Brain microvascular endothelial cell (primary cell): ENCODE measurements at regions not wholly inside any gene's neighbourhood (a gene's known extent, or its start where the extent isn't known, plus 50 kb on each side); places are given as distances from the start of the nearest gene placed in this dataset.

Experiments
- DNase-seq: peaks from one replicate; pipeline ENCODE4 v3.0.0-alpha.2; 2020
- H3K27ac ChIP-seq: fragments of 250-450 bp; sonication (Bioruptor Pico); 2 replicates; pipeline ENCODE4 v1.5.1; 2020; ENCODE audit warnings: mild to moderate bottlenecking, moderate library complexity
- H3K27me3 ChIP-seq: fragments of 250-450 bp; sonication (Bioruptor Pico); replicated peaks from 2 replicates; pipeline ENCODE4 v1.5.1; 2020; ENCODE audit warnings: mild to moderate bottlenecking
- H3K36me3 ChIP-seq: fragments of 250-450 bp; sonication (Bioruptor Pico); replicated peaks from 2 replicates; pipeline ENCODE4 v1.5.1; 2020; ENCODE audit warnings: mild to moderate bottlenecking
- H3K4me3 ChIP-seq: 2 replicates; pipeline ENCODE4 v1.5.1; 2011; ENCODE audit warnings: low read depth, mild to moderate bottlenecking, control low read depth, low read length, moderate library complexity
- in situ Hi-C: cut with HindIII; loops from 2 replicates; pipeline ENCODE4 v1.10.0; 2017; ENCODE audit warnings: low sequenced_read_pairs, low pct_ligation_motif_present
- TF ChIP-seq, protein P1 (sequence below): IDR thresholded peaks from 2 replicates; pipeline ENCODE4 v1.5.1; 2011; ENCODE audit warnings: low read depth, mild to moderate bottlenecking, moderate library complexity, low read length, control low read depth, inconsistent platforms; ENCODE audit errors: missing control alignments

DNA sequence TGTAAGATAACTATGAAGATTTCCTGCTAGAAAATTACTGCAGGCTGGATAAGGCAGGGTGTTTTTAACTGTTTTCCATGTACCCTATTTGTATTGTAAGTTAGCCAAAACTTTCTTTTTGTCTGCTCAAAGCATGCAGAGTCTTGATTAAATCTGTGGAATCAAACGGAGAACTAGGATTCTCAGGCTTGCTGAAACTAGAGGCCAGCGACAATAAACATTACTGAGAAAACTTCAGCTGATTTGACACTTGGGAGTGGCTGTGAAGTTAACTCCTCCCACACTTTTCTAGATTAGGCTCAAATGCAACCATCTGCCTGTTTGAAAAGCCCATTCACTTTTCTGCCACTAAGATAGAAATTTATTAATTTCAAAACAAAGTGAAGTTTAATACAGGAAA is 153.2 kb upstream of the FRMD4B start:
- Histone ChIP-seq H3K27me3 (peaks cover 30% of the 10 kb centered on the region), H3K4me3 (no peak overlapping the region), H3K36me3 (no peaks in the 10 kb centered on the region), H3K27ac (no peak overlapping the region)
- DNase-seq = no peak
- in situ Hi-C loops = no loop called here
- TF ChIP-seq, protein P1, sequence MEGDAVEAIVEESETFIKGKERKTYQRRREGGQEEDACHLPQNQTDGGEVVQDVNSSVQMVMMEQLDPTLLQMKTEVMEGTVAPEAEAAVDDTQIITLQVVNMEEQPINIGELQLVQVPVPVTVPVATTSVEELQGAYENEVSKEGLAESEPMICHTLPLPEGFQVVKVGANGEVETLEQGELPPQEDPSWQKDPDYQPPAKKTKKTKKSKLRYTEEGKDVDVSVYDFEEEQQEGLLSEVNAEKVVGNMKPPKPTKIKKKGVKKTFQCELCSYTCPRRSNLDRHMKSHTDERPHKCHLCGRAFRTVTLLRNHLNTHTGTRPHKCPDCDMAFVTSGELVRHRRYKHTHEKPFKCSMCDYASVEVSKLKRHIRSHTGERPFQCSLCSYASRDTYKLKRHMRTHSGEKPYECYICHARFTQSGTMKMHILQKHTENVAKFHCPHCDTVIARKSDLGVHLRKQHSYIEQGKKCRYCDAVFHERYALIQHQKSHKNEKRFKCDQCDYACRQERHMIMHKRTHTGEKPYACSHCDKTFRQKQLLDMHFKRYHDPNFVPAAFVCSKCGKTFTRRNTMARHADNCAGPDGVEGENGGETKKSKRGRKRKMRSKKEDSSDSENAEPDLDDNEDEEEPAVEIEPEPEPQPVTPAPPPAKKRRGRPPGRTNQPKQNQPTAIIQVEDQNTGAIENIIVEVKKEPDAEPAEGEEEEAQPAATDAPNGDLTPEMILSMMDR = no peak

DNA sequence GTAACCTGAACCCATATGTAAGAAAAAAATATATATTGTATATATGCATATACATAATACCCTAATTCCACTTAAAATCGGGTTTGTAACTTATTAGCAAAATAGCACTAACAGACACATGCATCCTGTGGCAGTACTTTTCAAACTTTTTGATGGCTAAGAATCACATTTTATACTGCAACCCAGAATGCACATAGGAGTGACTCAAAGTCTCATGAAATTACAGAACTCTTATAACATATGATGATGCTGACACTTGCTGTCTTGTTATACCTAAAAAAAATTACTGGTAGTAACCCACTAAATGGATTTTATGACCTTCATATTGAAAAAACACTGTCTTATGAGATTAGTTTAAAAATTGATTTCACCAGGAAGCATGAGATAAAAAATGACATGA is 152.4 kb upstream of the FRMD4B start:
- TF ChIP-seq, protein P1 = no peak
- H3K27ac ChIP-seq = no peak overlapping the region
- peaks cover 22% of the 10 kb centered on the region for H3K27me3 ChIP-seq
- no peak for DNase-seq
- in situ Hi-C loops = no loop called here
- no peaks in the 10 kb centered on the region for H3K36me3 ChIP-seq
- H3K4me3 ChIP-seq = no peak overlapping the region

- Histone ChIP-seq H3K4me3 (no peak overlapping the region), H3K27ac (no peak overlapping the region), H3K36me3 (no peaks in the 10 kb centered on the region), H3K27me3 (peaks cover 9% of the 10 kb centered on the region)
- no peak for DNase-seq
- in situ Hi-C loops = no loop called here
- TF ChIP-seq, protein P1 = no peak
Measured at GRCh38 chr3:69536306-69537020, 150.6 kb upstream of the FRMD4B start.

GRCh38 chr3:69535613-69536012 is 149.7 kb upstream of the FRMD4B start:
- TF ChIP-seq, protein P1 = no peak
- H3K27ac ChIP-seq = no peak overlapping the region

DNA sequence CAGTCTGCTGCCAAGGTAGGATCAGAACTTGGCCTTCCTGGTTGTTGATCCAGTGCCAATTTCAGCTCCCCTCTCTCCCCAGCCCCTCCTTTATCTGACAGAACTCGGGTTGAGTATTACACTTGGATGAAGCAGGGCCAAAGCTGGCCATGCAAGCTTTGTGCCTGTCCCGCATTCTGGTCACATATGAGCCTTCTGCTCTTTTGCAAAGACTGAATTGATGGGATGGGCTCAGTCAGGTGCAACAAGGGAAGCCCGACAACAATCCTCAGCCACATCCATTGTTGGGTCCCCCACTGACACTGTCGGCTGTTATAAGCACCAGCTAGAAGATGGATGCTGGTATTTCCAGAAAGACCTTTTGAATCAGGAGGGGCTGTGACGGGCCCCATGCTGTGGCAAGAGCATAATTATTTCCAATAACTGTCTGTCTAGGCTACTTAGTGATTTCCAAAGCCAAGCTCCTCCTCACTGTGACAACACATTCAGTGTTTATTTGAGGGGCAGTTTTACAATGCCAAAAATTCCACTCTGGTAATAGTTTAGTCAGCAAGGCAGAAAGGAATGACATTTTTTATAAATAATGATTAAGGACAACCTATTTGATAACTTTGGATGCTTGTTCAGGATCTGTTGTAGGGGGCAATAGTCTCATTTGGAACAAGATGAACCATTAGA is 146.8 kb upstream of the FRMD4B start:
- in situ Hi-C loops = no loop called here
- no peaks in the 10 kb centered on the region for H3K27me3 ChIP-seq
- H3K4me3 ChIP-seq = no peak overlapping the region
- DNase-seq = no peak
- TF ChIP-seq, protein P1 = no peak
- H3K27ac ChIP-seq = no peak overlapping the region
- H3K36me3 ChIP-seq = no peaks in the 10 kb centered on the region

More at GRCh38 chr3:69535613-69536012, 149.7 kb upstream of the FRMD4B start:
- in situ Hi-C loops = no loop called here
- Histone ChIP-seq H3K4me3 (no peak overlapping the region), H3K36me3 (no peaks in the 10 kb centered on the region), H3K27me3 (peaks cover 2% of the 10 kb centered on the region)
- DNase-seq = no peak
